H1 (cell line): ENCODE measurements at regions not wholly inside any gene's neighbourhood (a gene's known extent, or its start where the extent isn't known, plus 50 kb on each side); places are given as distances from the start of the nearest gene placed in this dataset.
"Not testable (repeated sequence)": the region's sequence is repeated elsewhere in the genome, so short reads cannot be mapped to it uniquely, and the experiment has no call there.

ENCODE experiments used
- CTCF ChIA-PET: fragments of 300-600 bp; sonication (Branson Sonifier 250); formaldehyde crosslinking; loops from one replicate; lab custom pipeline; 2021; ENCODE audit not compliant: partially characterized antibody; lab: Charles Lee
- POLR2A ChIA-PET: fragments of 300-600 bp; sonication (Branson Sonifier 250); formaldehyde crosslinking; loops from one replicate; lab custom pipeline; 2021; ENCODE audit warnings: inconsistent platforms; ENCODE audit not compliant: partially characterized antibody; lab: Charles Lee
- DNase-seq, 2 experiments: peaks; one replicate each; pipeline versions ENCODE4 v3.0.0 to v3.0.0-alpha.2; 2010 to 2022; ENCODE audit warnings: low spot score in 2 of 2, low read depth in 1 of 2, mixed read lengths in 1 of 2
- FAIRE-seq: peaks from 2 replicates; lab custom pipeline; 2011; peaks lifted over from hg19 to GRCh38; lab: Jason Lieb, UNC
- H2AFZ ChIP-seq: 2 replicates; pipeline ENCODE4 v1.8.1; 2012; ENCODE audit warnings: low read length, inconsistent platforms
- H2AK5ac ChIP-seq: 2 replicates; pipeline ENCODE4 v1.6.1; 2013; ENCODE audit warnings: low read depth, low read length
- H2BK120ac ChIP-seq: replicated peaks from 2 replicates; pipeline ENCODE3; 2013; ENCODE audit warnings: low read depth, low read length, inconsistent platforms
- H2BK12ac ChIP-seq: 2 replicates; pipeline ENCODE4 v1.6.1; 2013; ENCODE audit warnings: low read depth, low read length
- H2BK15ac ChIP-seq: 2 replicates; pipeline ENCODE4 v1.6.1; 2013; ENCODE audit warnings: low read length
- H2BK20ac ChIP-seq: 2 replicates; pipeline ENCODE4 v1.6.1; 2013; ENCODE audit warnings: low read length
- H2BK5ac ChIP-seq: 2 replicates; pipeline ENCODE4 v1.6.1; 2013; ENCODE audit warnings: low read depth, low read length
- H3K14ac ChIP-seq: 2 replicates; pipeline ENCODE4 v1.6.1; 2013; ENCODE audit warnings: inconsistent platforms; ENCODE audit not compliant: insufficient read length
- H3K18ac ChIP-seq: 2 replicates; pipeline ENCODE4 v1.6.1; 2013; ENCODE audit warnings: low read length; ENCODE audit errors: extremely low read depth
- H3K23ac ChIP-seq: 2 replicates; pipeline ENCODE4 v1.6.1; 2013; ENCODE audit warnings: inconsistent platforms; ENCODE audit not compliant: insufficient read length
- H3K23me2 ChIP-seq: 2 replicates; pipeline ENCODE4 v1.6.1; 2013; ENCODE audit warnings: low read depth, low read length
- H3K27ac ChIP-seq: 2 replicates; pipeline ENCODE4 v1.6.1; 2011; ENCODE audit warnings: low read depth, low read length, inconsistent platforms
- H3K27me3 ChIP-seq, 4 experiments: replicated peaks in 1 of 4; 1 replicate in 1 of 4; 2 replicates in 3 of 4; pipeline versions ENCODE4 v1.6.1 to v1.8.1; 2011 to 2013; ENCODE audit warnings: low read length in 3 of 4, mild to moderate bottlenecking in 3 of 4, inconsistent platforms in 2 of 4, mixed read lengths in 2 of 4, moderate library complexity in 1 of 4; ENCODE audit not compliant: control insufficient read depth in 3 of 4, insufficient read depth in 3 of 4; ENCODE audit errors: extremely low read depth in 1 of 4
- H3K36me3 ChIP-seq, 4 experiments: 2 replicates each; pipeline versions ENCODE4 v1.6.1 to v1.8.1; 2011 to 2013; ENCODE audit warnings: mild to moderate bottlenecking in 4 of 4, low read length in 3 of 4, moderate library complexity in 2 of 4, control low read depth in 1 of 4, inconsistent platforms in 1 of 4; ENCODE audit not compliant: insufficient read depth in 4 of 4, control insufficient read depth in 2 of 4
- H3K4ac ChIP-seq: replicated peaks from 2 replicates; pipeline ENCODE3; 2013; ENCODE audit warnings: low read length, low read depth, mixed read lengths, inconsistent platforms; ENCODE audit not compliant: insufficient read length
- H3K4me1 ChIP-seq, 4 experiments: replicated peaks in 1 of 4; 1 replicate in 1 of 4; 2 replicates in 3 of 4; pipeline versions ENCODE4 v1.6.1 to v1.8.1; 2011 to 2013; ENCODE audit warnings: low read length in 3 of 4, inconsistent platforms in 2 of 4, mixed read lengths in 1 of 4; ENCODE audit not compliant: insufficient read depth in 4 of 4, control insufficient read depth in 3 of 4
- H3K4me2 ChIP-seq, 2 experiments: 2 replicates each; pipeline versions ENCODE4 v1.6.1 to v1.8.1; 2011 to 2013; ENCODE audit warnings: low read depth in 2 of 2, low read length in 2 of 2, control low read depth in 1 of 2, inconsistent platforms in 1 of 2, mild to moderate bottlenecking in 1 of 2; ENCODE audit not compliant: insufficient read depth in 1 of 2
- H3K4me3 ChIP-seq, 4 experiments: fragments of 200-600, 300-600 bp in 1 of 4; sonication (generic), shearing (Covaris generic), sonication (Bioruptor Twin) in 1 of 4; 2 replicates each; pipeline versions ENCODE4 v1.5.1 to v1.8.1; 2011 to 2016; ENCODE audit warnings: low read length in 4 of 4, low read depth in 3 of 4, control low read depth in 2 of 4, inconsistent platforms in 2 of 4, mild to moderate bottlenecking in 2 of 4, mixed read lengths in 1 of 4, moderate library complexity in 1 of 4; ENCODE audit not compliant: insufficient read depth in 2 of 4; ENCODE audit errors: extremely low read depth in 1 of 4
- H3K56ac ChIP-seq: replicated peaks from 2 replicates; pipeline ENCODE3; 2013; ENCODE audit warnings: low read depth, mild to moderate bottlenecking, mixed read lengths, low read length, inconsistent platforms; ENCODE audit not compliant: insufficient read length
- H3K79me1 ChIP-seq: 2 replicates; pipeline ENCODE4 v1.6.1; 2013; ENCODE audit warnings: low read depth, low read length, control low read depth
- H3K79me2 ChIP-seq, 2 experiments: 2 replicates each; pipeline versions ENCODE4 v1.6.1 to v1.8.1; 2012 to 2013; ENCODE audit warnings: low read length in 2 of 2, mild to moderate bottlenecking in 2 of 2, inconsistent platforms in 1 of 2; ENCODE audit not compliant: insufficient read depth in 2 of 2, control insufficient read depth in 1 of 2
- H3K9ac ChIP-seq, 4 experiments: replicated peaks in 1 of 4; 1 replicate in 1 of 4; 2 replicates in 3 of 4; pipeline versions ENCODE4 v1.6.1 to v1.8.1; 2011 to 2013; ENCODE audit warnings: low read depth in 3 of 4, low read length in 3 of 4, control low read depth in 2 of 4, mild to moderate bottlenecking in 2 of 4, moderate library complexity in 2 of 4, inconsistent platforms in 1 of 4; ENCODE audit errors: extremely low read depth in 1 of 4
- H3K9me3 ChIP-seq, 2 experiments: 2 replicates each; pipeline versions ENCODE4 v1.6.1 to v1.8.1; 2012 to 2013; ENCODE audit warnings: mild to moderate bottlenecking in 2 of 2, moderate library complexity in 2 of 2, control low read depth in 1 of 2, inconsistent platforms in 1 of 2, low read depth in 1 of 2, low read length in 1 of 2, mixed read lengths in 1 of 2; ENCODE audit not compliant: insufficient read depth in 2 of 2
- H4K20me1 ChIP-seq, 2 experiments: replicated peaks in 1 of 2; 2 replicates each; pipeline versions ENCODE3 to v1.8.1; 2011 to 2013; ENCODE audit warnings: inconsistent platforms in 2 of 2, low read length in 2 of 2, mild to moderate bottlenecking in 1 of 2; ENCODE audit not compliant: insufficient read depth in 2 of 2, control insufficient read depth in 1 of 2
- H4K5ac ChIP-seq: 2 replicates; pipeline ENCODE4 v1.6.1; 2013; ENCODE audit warnings: low read length, low read depth, mixed read lengths, inconsistent platforms; ENCODE audit not compliant: insufficient read length
- H4K8ac ChIP-seq: 2 replicates; pipeline ENCODE4 v1.8.0; 2013; ENCODE audit warnings: mild to moderate bottlenecking, moderate library complexity, low read length, inconsistent platforms; ENCODE audit not compliant: insufficient read depth; ENCODE audit errors: extremely low read depth
- H4K91ac ChIP-seq: replicated peaks from 2 replicates; pipeline ENCODE3; 2013; ENCODE audit warnings: low read length, mixed read lengths, inconsistent platforms; ENCODE audit not compliant: insufficient read length
- POLR2A ChIP-seq, 2 experiments: IDR thresholded peaks; 1 replicate in 1 of 2; 2 replicates in 1 of 2; pipeline ENCODE4 v1.6.1; 2011; ENCODE audit warnings: low read depth in 2 of 2, low read length in 2 of 2, mild to moderate bottlenecking in 2 of 2; ENCODE audit errors: control extremely low read depth in 1 of 2
- WGBS, 2 experiments: shearing (Covaris generic) in 1 of 2; methylation state at CpG; one replicate each; pipeline versions ENCODE4 v1.1.6 to v1.1.7; 2013 to 2015; ENCODE audit warnings: low lambda C conversion rate in 2 of 2, mixed read lengths in 2 of 2, inconsistent platforms in 1 of 2, low coverage in 1 of 2, missing lambda C conversion rate in 1 of 2; ENCODE audit not compliant: insufficient replicate concordance in 2 of 2, insufficient coverage in 1 of 2, insufficient read length in 1 of 2; ENCODE audit errors: extremely low coverage in 1 of 2, missing lambda C conversion rate in 1 of 2; 5-methylcytosine and 5-hydroxymethylcytosine counted together

GRCh38 chr2:87403893-87404175, 344.1 kb upstream of the PLGLB2 start:
- H3K9ac ChIP-seq: no peak overlapping the region
- WGBS, 2 experiments: 95% methylated on average over 6 of the region's 6 CpGs; no CpG with 5 or more reads in 1 of the 2 experiments
- no peaks in the 10 kb centered on the region for H3K79me1 ChIP-seq
- no peaks in the 10 kb centered on the region for H4K20me1 ChIP-seq
- H3K36me3 ChIP-seq: no peaks in the 10 kb centered on the region
- H2BK15ac ChIP-seq: no peak overlapping the region
- H3K4ac ChIP-seq: no peak overlapping the region
- H3K56ac ChIP-seq: no peak overlapping the region
- H3K27me3 ChIP-seq: no peaks in the 10 kb centered on the region
- TF ChIP-seq POLR2A (IDR thresholded peaks at IDR 0.05; ENCODE audit: control extremely low read depth in 1 of 2, low read depth in 2 of 2, low read length in 2 of 2): no peak
- no peak overlapping the region for H3K23ac ChIP-seq
- H4K8ac ChIP-seq: no peak overlapping the region
- no peaks in the 10 kb centered on the region for H3K4me1 ChIP-seq
- ChIA-PET POLR2A (no interaction called here), CTCF (no interaction called here)
- H4K91ac ChIP-seq: no peak overlapping the region
- H3K79me2 ChIP-seq: no peaks in the 10 kb centered on the region
- peaks cover 0 to 2% of the 10 kb centered on the region in 2 experiments; a peak in 1 of 4 replicates for H3K9me3 ChIP-seq
- H2BK20ac ChIP-seq: no peak overlapping the region
- no peaks in the 10 kb centered on the region for H3K23me2 ChIP-seq
- FAIRE-seq: no peak
- H2BK5ac ChIP-seq: no peak overlapping the region
- no peak overlapping the region for H3K4me2 ChIP-seq
- no peak overlapping the region for H4K5ac ChIP-seq
- H2AK5ac ChIP-seq: no peak overlapping the region
- H3K18ac ChIP-seq: no peak overlapping the region
- DNase-seq: peak in 1 of 2 experiments; percentile 26
- H3K14ac ChIP-seq: no peak overlapping the region
- no peak overlapping the region for H2BK120ac ChIP-seq
- no peak overlapping the region for H2BK12ac ChIP-seq
- no peak overlapping the region for H3K4me3 ChIP-seq
- no peak overlapping the region for H2AFZ ChIP-seq
- no peak overlapping the region for H3K27ac ChIP-seq

- WGBS, 2 experiments: 88% methylated on average over 15 of the region's 22 CpGs; no CpG with 5 or more reads in 1 of the 2 experiments
- FAIRE-seq, H4K91ac ChIP-seq, H3K56ac ChIP-seq, H3K4ac ChIP-seq, H2BK120ac ChIP-seq, H3K4me3 ChIP-seq, H3K23ac ChIP-seq, H3K9me3 ChIP-seq, H3K18ac ChIP-seq, H3K79me1 ChIP-seq, H3K4me1 ChIP-seq, CTCF ChIA-PET, H2AK5ac ChIP-seq, H4K20me1 ChIP-seq, H4K5ac ChIP-seq, H3K9ac ChIP-seq, H2BK12ac ChIP-seq, POLR2A ChIA-PET, H3K23me2 ChIP-seq, H2AFZ ChIP-seq, H2BK15ac ChIP-seq, H3K36me3 ChIP-seq, H3K27me3 ChIP-seq, H4K8ac ChIP-seq, H3K79me2 ChIP-seq, H3K4me2 ChIP-seq, H2BK20ac ChIP-seq, H3K14ac ChIP-seq, H2BK5ac ChIP-seq, H3K27ac ChIP-seq: not testable (repeated sequence)
- DNase-seq: peak in 1 of 2 experiments; percentile 32
Measured at GRCh38 chr2:87404411-87405255, 343.3 kb upstream of the PLGLB2 start.
